HG03103 (cell line): ENCODE measurements at regions not wholly inside any gene's neighbourhood (a gene's known extent, or its start where the extent isn't known, plus 50 kb on each side); places are given as distances from the start of the nearest gene placed in this dataset.

ENCODE experiments used
- ATAC-seq: cut with Tn5 transposase; IDR thresholded peaks from one replicate; pipeline ENCODE4 v1.9.1; 2021; ENCODE audit warnings: low read depth; ENCODE audit not compliant: unreplicated experiment

- no peak for ATAC-seq
Observed at GRCh38 chr20:40806929-40807820, 118.1 kb upstream of the MAFB start.

- no peak for ATAC-seq
Observed at GRCh38 chr20:40807821-40808170, 118.8 kb upstream of the MAFB start.

GRCh38 chr20:40808936-40809335 lies 119.9 kb upstream of the MAFB start:
- no peak for ATAC-seq

GRCh38 chr20:40809361-40809760 lies 120.3 kb upstream of the MAFB start:
- ATAC-seq, result no peak

- no peak for ATAC-seq
Observed at GRCh38 chr20:40810332-40811000, 121.4 kb upstream of the MAFB start.

GRCh38 chr20:40811004-40811403 lies 122.0 kb upstream of the MAFB start:
- ATAC-seq, result no peak

- no peak for ATAC-seq
Observed at GRCh38 chr20:40811660-40812414, 122.8 kb upstream of the MAFB start.

- ATAC-seq, result no peak
Observed at GRCh38 chr20:40812415-40812925, 123.4 kb upstream of the MAFB start.

GRCh38 chr20:40813029-40813431 lies 124.0 kb upstream of the MAFB start:
- ATAC-seq, result no peak

- ATAC-seq, result no peak
Observed at GRCh38 chr20:40813708-40814630, 124.9 kb upstream of the MAFB start.

GRCh38 chr20:40814631-40814960 lies 125.6 kb upstream of the MAFB start:
- ATAC-seq, result no peak

GRCh38 chr20:40815156-40816038 lies 126.4 kb upstream of the MAFB start:
- no peak for ATAC-seq

GRCh38 chr20:40816039-40816352 lies 127.0 kb upstream of the MAFB start:
- no peak for ATAC-seq

GRCh38 chr20:40821429-40821828 lies 132.4 kb upstream of the MAFB start:
- ATAC-seq, result no peak

- no peak for ATAC-seq
Observed at GRCh38 chr20:40826699-40827098, 137.7 kb upstream of the MAFB start.

GRCh38 chr20:40835321-40835720 lies 146.3 kb upstream of the MAFB start:
- ATAC-seq, result no peak

- no peak for ATAC-seq
Observed at GRCh38 chr20:40838509-40838908, 149.5 kb upstream of the MAFB start.

GRCh38 chr20:40843251-40843650 lies 154.2 kb upstream of the MAFB start:
- ATAC-seq, result no peak

- ATAC-seq, result no peak
Observed at GRCh38 chr20:40844332-40844731, 155.3 kb upstream of the MAFB start.
